ENCODE measurements at regions not wholly inside any gene's neighbourhood (a gene's known extent, or its start where the extent isn't known, plus 50 kb on each side); places are given as distances from the start of the nearest gene placed in this dataset.

DNA sequence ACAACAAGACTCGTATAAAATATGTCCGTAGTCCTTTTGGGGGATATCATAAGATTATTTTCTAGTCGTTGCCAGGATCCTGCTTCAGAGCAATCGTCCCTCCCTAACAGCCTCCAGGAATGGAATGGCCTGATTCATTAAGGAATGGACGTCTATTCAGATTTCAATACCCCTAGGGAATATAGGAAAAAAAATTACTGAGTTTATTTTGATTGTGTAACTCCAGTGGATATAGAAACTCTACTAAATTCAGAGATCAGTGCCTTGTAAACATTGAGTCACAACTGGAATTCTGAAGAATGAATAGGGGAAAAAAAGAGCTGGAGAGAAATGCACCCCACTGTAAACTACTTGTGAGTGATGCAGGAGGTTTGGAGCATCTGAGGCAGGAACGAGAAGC, 1171.5 kb upstream of the GOT2 start (continued):
- TF ChIP-seq EGR1 (IDR thresholded peaks at IDR 0.05; ENCODE audit: low read depth in 2 of 2) (no peak), SP1 (IDR thresholded peaks at IDR 0.05) (no peak)
- TF ChIP-seq, protein P1, sequence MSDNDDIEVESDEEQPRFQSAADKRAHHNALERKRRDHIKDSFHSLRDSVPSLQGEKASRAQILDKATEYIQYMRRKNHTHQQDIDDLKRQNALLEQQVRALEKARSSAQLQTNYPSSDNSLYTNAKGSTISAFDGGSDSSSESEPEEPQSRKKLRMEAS (IDR thresholded peaks at IDR 0.05): no peak

DNA sequence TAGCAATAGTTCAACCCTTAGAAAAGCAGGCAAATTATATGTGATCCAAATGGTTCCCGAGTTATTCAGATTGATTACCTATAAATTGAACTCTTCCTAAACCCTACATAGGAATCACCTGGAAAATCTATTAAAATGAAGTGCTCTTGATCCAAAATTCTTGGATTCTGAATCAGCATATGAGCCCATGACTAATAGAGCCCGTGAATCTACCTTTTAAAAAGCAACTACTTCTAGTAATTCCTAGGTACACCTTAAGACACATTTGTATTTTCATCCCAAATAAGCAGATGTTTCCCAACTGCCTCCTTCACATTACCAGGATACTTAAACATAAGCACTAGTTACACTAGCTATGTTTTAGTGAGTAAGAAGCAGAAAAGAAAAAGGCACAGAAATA, 1171.0 kb upstream of the GOT2 start:
- Histone ChIP-seq H3K9me3 (ENCODE audit: control insufficient read depth in 4 of 4, low read length in 3 of 4) (no peaks in the 10 kb centered on the region), H3K27ac (ENCODE audit: low read depth in 1 of 2, low read length in 2 of 2) (no peak overlapping the region), H3K36me3 (ENCODE audit: control insufficient read depth in 4 of 4, insufficient read depth in 3 of 4, low read depth in 1 of 4, low read length in 3 of 4) (no peaks in the 10 kb centered on the region), H3K9ac (ENCODE audit: low read depth in 1 of 2, low read length in 2 of 2) (no peak overlapping the region), H3K4me1 (ENCODE audit: control insufficient read depth in 4 of 4, insufficient read depth in 4 of 4, low read length in 3 of 4) (no peaks in the 10 kb centered on the region), H3K27me3 (ENCODE audit: control insufficient read depth in 4 of 4, insufficient read depth in 4 of 4, low read length in 3 of 4) (peaks cover 0 to 3% (median 0%) of the 10 kb centered on the region in 4 donors), H3K4me3 (ENCODE audit: low read depth in 1 of 3, low read length in 3 of 3) (no peak overlapping the region)
- no peak for DNase-seq (ENCODE audit: low spot score)
- TF ChIP-seq FOXA1 (IDR thresholded peaks at IDR 0.05): no peak
- no peak for TF ChIP-seq RXRA (IDR thresholded peaks at IDR 0.05)
- TF ChIP-seq, protein P2, sequence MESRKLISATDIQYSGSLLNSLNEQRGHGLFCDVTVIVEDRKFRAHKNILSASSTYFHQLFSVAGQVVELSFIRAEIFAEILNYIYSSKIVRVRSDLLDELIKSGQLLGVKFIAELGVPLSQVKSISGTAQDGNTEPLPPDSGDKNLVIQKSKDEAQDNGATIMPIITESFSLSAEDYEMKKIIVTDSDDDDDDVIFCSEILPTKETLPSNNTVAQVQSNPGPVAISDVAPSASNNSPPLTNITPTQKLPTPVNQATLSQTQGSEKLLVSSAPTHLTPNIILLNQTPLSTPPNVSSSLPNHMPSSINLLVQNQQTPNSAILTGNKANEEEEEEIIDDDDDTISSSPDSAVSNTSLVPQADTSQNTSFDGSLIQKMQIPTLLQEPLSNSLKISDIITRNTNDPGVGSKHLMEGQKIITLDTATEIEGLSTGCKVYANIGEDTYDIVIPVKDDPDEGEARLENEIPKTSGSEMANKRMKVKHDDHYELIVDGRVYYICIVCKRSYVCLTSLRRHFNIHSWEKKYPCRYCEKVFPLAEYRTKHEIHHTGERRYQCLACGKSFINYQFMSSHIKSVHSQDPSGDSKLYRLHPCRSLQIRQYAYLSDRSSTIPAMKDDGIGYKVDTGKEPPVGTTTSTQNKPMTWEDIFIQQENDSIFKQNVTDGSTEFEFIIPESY (IDR thresholded peaks at IDR 0.05): no peak
- TF ChIP-seq, protein P3, sequence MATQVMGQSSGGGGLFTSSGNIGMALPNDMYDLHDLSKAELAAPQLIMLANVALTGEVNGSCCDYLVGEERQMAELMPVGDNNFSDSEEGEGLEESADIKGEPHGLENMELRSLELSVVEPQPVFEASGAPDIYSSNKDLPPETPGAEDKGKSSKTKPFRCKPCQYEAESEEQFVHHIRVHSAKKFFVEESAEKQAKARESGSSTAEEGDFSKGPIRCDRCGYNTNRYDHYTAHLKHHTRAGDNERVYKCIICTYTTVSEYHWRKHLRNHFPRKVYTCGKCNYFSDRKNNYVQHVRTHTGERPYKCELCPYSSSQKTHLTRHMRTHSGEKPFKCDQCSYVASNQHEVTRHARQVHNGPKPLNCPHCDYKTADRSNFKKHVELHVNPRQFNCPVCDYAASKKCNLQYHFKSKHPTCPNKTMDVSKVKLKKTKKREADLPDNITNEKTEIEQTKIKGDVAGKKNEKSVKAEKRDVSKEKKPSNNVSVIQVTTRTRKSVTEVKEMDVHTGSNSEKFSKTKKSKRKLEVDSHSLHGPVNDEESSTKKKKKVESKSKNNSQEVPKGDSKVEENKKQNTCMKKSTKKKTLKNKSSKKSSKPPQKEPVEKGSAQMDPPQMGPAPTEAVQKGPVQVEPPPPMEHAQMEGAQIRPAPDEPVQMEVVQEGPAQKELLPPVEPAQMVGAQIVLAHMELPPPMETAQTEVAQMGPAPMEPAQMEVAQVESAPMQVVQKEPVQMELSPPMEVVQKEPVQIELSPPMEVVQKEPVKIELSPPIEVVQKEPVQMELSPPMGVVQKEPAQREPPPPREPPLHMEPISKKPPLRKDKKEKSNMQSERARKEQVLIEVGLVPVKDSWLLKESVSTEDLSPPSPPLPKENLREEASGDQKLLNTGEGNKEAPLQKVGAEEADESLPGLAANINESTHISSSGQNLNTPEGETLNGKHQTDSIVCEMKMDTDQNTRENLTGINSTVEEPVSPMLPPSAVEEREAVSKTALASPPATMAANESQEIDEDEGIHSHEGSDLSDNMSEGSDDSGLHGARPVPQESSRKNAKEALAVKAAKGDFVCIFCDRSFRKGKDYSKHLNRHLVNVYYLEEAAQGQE (IDR thresholded peaks at IDR 0.05): no peak
- no peak for TF ChIP-seq HNF4G (IDR thresholded peaks at IDR 0.05)
- TF ChIP-seq, protein P1 (IDR thresholded peaks at IDR 0.05): no peak
- no peak for TF ChIP-seq JUND (IDR thresholded peaks at IDR 0.05)
- TF ChIP-seq RAD21 (IDR thresholded peaks at IDR 0.05): no peak
- no peak for TF ChIP-seq YY1 (IDR thresholded peaks at IDR 0.05)
- TF ChIP-seq EGR1 (IDR thresholded peaks at IDR 0.05; ENCODE audit: low read depth in 2 of 2): no peak
- no peak for TF ChIP-seq SP1 (IDR thresholded peaks at IDR 0.05)
- TF ChIP-seq, protein P4, sequence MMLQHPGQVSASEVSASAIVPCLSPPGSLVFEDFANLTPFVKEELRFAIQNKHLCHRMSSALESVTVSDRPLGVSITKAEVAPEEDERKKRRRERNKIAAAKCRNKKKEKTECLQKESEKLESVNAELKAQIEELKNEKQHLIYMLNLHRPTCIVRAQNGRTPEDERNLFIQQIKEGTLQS (IDR thresholded peaks at IDR 0.05): no peak
- TF ChIP-seq, protein P5, sequence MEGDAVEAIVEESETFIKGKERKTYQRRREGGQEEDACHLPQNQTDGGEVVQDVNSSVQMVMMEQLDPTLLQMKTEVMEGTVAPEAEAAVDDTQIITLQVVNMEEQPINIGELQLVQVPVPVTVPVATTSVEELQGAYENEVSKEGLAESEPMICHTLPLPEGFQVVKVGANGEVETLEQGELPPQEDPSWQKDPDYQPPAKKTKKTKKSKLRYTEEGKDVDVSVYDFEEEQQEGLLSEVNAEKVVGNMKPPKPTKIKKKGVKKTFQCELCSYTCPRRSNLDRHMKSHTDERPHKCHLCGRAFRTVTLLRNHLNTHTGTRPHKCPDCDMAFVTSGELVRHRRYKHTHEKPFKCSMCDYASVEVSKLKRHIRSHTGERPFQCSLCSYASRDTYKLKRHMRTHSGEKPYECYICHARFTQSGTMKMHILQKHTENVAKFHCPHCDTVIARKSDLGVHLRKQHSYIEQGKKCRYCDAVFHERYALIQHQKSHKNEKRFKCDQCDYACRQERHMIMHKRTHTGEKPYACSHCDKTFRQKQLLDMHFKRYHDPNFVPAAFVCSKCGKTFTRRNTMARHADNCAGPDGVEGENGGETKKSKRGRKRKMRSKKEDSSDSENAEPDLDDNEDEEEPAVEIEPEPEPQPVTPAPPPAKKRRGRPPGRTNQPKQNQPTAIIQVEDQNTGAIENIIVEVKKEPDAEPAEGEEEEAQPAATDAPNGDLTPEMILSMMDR (IDR thresholded peaks at IDR 0.05; ENCODE audit: low read depth, low read length, missing input control): no peak
- WGBS: 60% methylated on average over 2 of the region's 2 CpGs

Measured in liver (tissue), 8 donors.